H1 (cell line): ENCODE measurements at regions not wholly inside any gene's neighbourhood (a gene's known extent, or its start where the extent isn't known, plus 50 kb on each side); places are given as distances from the start of the nearest gene placed in this dataset.

Source experiments
- ATF2 ChIP-seq: IDR thresholded peaks from 2 replicates; pipeline ENCODE4 v1.6.1; 2012; ENCODE audit warnings: low read length, inconsistent platforms
- CTCF ChIP-seq, 3 experiments: IDR thresholded peaks; 1 replicate in 2 of 3; 2 replicates in 1 of 3; pipeline versions ENCODE4 v1.5.1 to v1.6.1; 2011; ENCODE audit warnings: low read length in 3 of 3, mild to moderate bottlenecking in 3 of 3, inconsistent platforms in 2 of 3, low read depth in 1 of 3, moderate library complexity in 1 of 3; ENCODE audit not compliant: insufficient read depth in 1 of 3; ENCODE audit errors: control extremely low read depth in 1 of 3
- GTF2F1 ChIP-seq: IDR thresholded peaks from 2 replicates; pipeline ENCODE4 v1.6.1; 2012; ENCODE audit warnings: low read depth, low read length, improper control_type of control experiment, borderline replicate concordance
- SIX5 ChIP-seq: IDR thresholded peaks from 2 replicates; pipeline ENCODE4 v1.6.1; 2011; ENCODE audit warnings: mild to moderate bottlenecking, low read depth, low read length
- SRF ChIP-seq: IDR thresholded peaks from 2 replicates; pipeline ENCODE4 v1.6.1; 2011; ENCODE audit warnings: mild to moderate bottlenecking, low read depth, low read length, moderate library complexity
- ZNF274 ChIP-seq: IDR thresholded peaks from 2 replicates; pipeline ENCODE4 v1.7.0; 2012; ENCODE audit warnings: low read length, borderline replicate concordance; ENCODE audit errors: extremely low read depth
- TF ChIP-seq, protein P1 (sequence below): fragments of 300-600 bp; sonication (generic); IDR thresholded peaks from 2 replicates; pipeline ENCODE4 v1.7.1; 2012; ENCODE audit warnings: low read length, moderate library complexity, mild to moderate bottlenecking, inconsistent platforms; ENCODE audit not compliant: insufficient replicate concordance

DNA sequence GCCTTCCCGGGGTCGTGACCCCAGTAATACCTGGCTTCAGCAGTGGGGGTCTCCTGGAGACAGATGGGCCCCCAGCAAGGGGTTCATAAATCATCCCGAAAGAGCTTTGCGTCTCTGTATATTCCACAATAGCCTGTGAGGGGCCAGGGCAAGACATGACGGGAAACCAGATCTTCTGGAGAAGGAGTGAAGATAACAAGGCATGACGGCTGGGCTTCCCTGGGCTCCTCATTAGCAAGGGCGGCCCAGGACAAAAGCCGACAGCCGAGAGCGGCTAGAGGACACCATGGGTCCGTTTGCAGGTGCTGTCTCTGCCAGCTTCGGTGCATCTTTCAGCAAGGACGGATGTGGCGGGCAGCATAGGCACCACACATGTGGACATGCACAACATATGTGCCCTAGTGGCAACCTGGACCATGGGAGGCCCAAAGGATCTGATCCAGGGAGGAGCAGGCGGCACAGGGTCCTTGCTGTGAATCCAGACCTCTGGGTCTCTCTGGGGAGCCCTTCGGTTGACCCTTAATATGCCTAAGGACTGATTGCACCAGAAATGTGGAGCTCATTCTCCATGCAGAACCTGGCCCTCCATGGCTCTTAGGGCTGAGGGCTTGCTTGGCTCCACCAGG lies 136.9 kb upstream of the FOXF1 start (continued):
- TF ChIP-seq, protein P1, sequence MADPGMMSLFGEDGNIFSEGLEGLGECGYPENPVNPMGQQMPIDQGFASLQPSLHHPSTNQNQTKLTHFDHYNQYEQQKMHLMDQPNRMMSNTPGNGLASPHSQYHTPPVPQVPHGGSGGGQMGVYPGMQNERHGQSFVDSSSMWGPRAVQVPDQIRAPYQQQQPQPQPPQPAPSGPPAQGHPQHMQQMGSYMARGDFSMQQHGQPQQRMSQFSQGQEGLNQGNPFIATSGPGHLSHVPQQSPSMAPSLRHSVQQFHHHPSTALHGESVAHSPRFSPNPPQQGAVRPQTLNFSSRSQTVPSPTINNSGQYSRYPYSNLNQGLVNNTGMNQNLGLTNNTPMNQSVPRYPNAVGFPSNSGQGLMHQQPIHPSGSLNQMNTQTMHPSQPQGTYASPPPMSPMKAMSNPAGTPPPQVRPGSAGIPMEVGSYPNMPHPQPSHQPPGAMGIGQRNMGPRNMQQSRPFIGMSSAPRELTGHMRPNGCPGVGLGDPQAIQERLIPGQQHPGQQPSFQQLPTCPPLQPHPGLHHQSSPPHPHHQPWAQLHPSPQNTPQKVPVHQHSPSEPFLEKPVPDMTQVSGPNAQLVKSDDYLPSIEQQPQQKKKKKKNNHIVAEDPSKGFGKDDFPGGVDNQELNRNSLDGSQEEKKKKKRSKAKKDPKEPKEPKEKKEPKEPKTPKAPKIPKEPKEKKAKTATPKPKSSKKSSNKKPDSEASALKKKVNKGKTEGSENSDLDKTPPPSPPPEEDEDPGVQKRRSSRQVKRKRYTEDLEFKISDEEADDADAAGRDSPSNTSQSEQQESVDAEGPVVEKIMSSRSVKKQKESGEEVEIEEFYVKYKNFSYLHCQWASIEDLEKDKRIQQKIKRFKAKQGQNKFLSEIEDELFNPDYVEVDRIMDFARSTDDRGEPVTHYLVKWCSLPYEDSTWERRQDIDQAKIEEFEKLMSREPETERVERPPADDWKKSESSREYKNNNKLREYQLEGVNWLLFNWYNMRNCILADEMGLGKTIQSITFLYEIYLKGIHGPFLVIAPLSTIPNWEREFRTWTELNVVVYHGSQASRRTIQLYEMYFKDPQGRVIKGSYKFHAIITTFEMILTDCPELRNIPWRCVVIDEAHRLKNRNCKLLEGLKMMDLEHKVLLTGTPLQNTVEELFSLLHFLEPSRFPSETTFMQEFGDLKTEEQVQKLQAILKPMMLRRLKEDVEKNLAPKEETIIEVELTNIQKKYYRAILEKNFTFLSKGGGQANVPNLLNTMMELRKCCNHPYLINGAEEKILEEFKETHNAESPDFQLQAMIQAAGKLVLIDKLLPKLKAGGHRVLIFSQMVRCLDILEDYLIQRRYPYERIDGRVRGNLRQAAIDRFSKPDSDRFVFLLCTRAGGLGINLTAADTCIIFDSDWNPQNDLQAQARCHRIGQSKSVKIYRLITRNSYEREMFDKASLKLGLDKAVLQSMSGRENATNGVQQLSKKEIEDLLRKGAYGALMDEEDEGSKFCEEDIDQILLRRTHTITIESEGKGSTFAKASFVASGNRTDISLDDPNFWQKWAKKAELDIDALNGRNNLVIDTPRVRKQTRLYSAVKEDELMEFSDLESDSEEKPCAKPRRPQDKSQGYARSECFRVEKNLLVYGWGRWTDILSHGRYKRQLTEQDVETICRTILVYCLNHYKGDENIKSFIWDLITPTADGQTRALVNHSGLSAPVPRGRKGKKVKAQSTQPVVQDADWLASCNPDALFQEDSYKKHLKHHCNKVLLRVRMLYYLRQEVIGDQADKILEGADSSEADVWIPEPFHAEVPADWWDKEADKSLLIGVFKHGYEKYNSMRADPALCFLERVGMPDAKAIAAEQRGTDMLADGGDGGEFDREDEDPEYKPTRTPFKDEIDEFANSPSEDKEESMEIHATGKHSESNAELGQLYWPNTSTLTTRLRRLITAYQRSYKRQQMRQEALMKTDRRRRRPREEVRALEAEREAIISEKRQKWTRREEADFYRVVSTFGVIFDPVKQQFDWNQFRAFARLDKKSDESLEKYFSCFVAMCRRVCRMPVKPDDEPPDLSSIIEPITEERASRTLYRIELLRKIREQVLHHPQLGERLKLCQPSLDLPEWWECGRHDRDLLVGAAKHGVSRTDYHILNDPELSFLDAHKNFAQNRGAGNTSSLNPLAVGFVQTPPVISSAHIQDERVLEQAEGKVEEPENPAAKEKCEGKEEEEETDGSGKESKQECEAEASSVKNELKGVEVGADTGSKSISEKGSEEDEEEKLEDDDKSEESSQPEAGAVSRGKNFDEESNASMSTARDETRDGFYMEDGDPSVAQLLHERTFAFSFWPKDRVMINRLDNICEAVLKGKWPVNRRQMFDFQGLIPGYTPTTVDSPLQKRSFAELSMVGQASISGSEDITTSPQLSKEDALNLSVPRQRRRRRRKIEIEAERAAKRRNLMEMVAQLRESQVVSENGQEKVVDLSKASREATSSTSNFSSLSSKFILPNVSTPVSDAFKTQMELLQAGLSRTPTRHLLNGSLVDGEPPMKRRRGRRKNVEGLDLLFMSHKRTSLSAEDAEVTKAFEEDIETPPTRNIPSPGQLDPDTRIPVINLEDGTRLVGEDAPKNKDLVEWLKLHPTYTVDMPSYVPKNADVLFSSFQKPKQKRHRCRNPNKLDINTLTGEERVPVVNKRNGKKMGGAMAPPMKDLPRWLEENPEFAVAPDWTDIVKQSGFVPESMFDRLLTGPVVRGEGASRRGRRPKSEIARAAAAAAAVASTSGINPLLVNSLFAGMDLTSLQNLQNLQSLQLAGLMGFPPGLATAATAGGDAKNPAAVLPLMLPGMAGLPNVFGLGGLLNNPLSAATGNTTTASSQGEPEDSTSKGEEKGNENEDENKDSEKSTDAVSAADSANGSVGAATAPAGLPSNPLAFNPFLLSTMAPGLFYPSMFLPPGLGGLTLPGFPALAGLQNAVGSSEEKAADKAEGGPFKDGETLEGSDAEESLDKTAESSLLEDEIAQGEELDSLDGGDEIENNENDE, result no peak
- TF ChIP-seq CTCF (IDR thresholded peaks at IDR 0.05; ENCODE audit: control extremely low read depth in 1 of 3, insufficient read depth in 1 of 3, low read depth in 1 of 3, low read length in 3 of 3), result no peak
- TF ChIP-seq SRF, result no peak
- no peak for TF ChIP-seq SIX5
- no peak for TF ChIP-seq GTF2F1
- TF ChIP-seq ATF2, result no peak
- TF ChIP-seq ZNF274, result no peak
